ENCODE measurements at regions not wholly inside any gene's neighbourhood (a gene's known extent, or its start where the extent isn't known, plus 50 kb on each side); places are given as distances from the start of the nearest gene placed in this dataset.
A peak's percentile ranks its signal among the peaks of the same experiment; 100 is the strongest.
"Not testable (repeated sequence)": the region's sequence is repeated elsewhere in the genome, so short reads cannot be mapped to it uniquely, and the experiment has no call there.

GRCh38 chr4:174066611-174067205 is 216.8 kb downstream of the FBXO8 start:
- DNase-seq: no peak

GRCh38 chr4:174062831-174063230 is 220.6 kb downstream of the FBXO8 start:
- DNase-seq: no peak

- no peak for DNase-seq
Observed at GRCh38 chr4:174061026-174061425, 222.4 kb downstream of the FBXO8 start.

GRCh38 chr4:174058846-174059245 is 224.6 kb downstream of the FBXO8 start:
- DNase-seq: peak in 1 of 5 donors; percentile 25

GRCh38 chr4:174056959-174057358 is 226.5 kb downstream of the FBXO8 start:
- no peak for DNase-seq

- no peak for DNase-seq
Observed at GRCh38 chr4:174055344-174055743, 228.1 kb downstream of the FBXO8 start.

GRCh38 chr4:174053895-174054294 is 229.6 kb downstream of the FBXO8 start:
- no peak for DNase-seq

GRCh38 chr4:174047363-174047762 is 236.1 kb downstream of the FBXO8 start:
- DNase-seq: no peak

GRCh38 chr4:174045829-174046228 is 237.6 kb downstream of the FBXO8 start:
- DNase-seq: not testable (repeated sequence)

GRCh38 chr4:174045381-174045780 is 238.1 kb downstream of the FBXO8 start:
- no peak for DNase-seq

GRCh38 chr4:174041555-174042105 is 241.8 kb downstream of the FBXO8 start:
- DNase-seq: no peak

GRCh38 chr4:174040287-174040686 is 243.2 kb downstream of the FBXO8 start:
- no peak for DNase-seq

- no peak for DNase-seq
Observed at GRCh38 chr4:174038481-174038880, 245.0 kb downstream of the FBXO8 start.

GRCh38 chr4:174037631-174038030 is 245.8 kb downstream of the FBXO8 start:
- DNase-seq: no peak

GRCh38 chr4:174037049-174037448 is 246.4 kb downstream of the FBXO8 start:
- no peak for DNase-seq

- no peak for DNase-seq
Observed at GRCh38 chr4:174036576-174036975, 246.9 kb downstream of the FBXO8 start.

GRCh38 chr4:174036111-174036510 is 247.4 kb downstream of the FBXO8 start:
- no peak for DNase-seq

GRCh38 chr4:174023641-174024040 is 259.8 kb downstream of the FBXO8 start:
- no peak for DNase-seq

GRCh38 chr4:174018236-174018635 is 265.2 kb downstream of the FBXO8 start:
- DNase-seq: no peak

- no peak for DNase-seq
Observed at GRCh38 chr4:174016251-174016650, 267.2 kb downstream of the FBXO8 start.

GRCh38 chr4:174012886-174013259 is 270.6 kb downstream of the FBXO8 start:
- DNase-seq: no peak

- no peak for DNase-seq
Observed at GRCh38 chr4:174012135-174012885, 271.2 kb downstream of the FBXO8 start.

GRCh38 chr4:174010547-174010946 is 272.9 kb downstream of the FBXO8 start:
- DNase-seq: no peak

Measured in T-helper 1 cell (primary cell).